ENCODE measurements at regions not wholly inside any gene's neighbourhood (a gene's known extent, or its start where the extent isn't known, plus 50 kb on each side); places are given as distances from the start of the nearest gene placed in this dataset.

GRCh38 chr5:144979516-144980264, 809.0 kb downstream of the KCTD16 start:
- Histone ChIP-seq H3K9me3 (ENCODE audit: control insufficient read depth, low read depth, low read length) (no peaks in the 10 kb centered on the region), H3K4me1 (ENCODE audit: control insufficient read depth, extremely low read depth, insufficient read depth, low read length) (no peaks in the 10 kb centered on the region), H3K27me3 (ENCODE audit: control insufficient read depth, extremely low read depth, insufficient read depth, low read length) (no peaks in the 10 kb centered on the region), H3K36me3 (ENCODE audit: control insufficient read depth in 2 of 2, extremely low read depth in 1 of 2, insufficient read depth in 2 of 2, low read length in 2 of 2) (no peaks in the 10 kb centered on the region), H3K79me2 (ENCODE audit: control insufficient read depth, insufficient read depth, low read length) (no peaks in the 10 kb centered on the region), H3K9ac (ENCODE audit: control insufficient read depth, extremely low read depth, insufficient read depth, low read length) (no peak overlapping the region), H3K27ac (ENCODE audit: control insufficient read depth, insufficient read depth, low read length) (no peak overlapping the region), H3K4me3 (ENCODE audit: control insufficient read depth in 2 of 3, extremely low read depth in 1 of 3, insufficient read depth in 2 of 3, low read depth in 1 of 3, low read length in 3 of 3) (no peak overlapping the region), H4K20me1 (ENCODE audit: control insufficient read depth, extremely low read depth, insufficient read depth, low read length) (no peaks in the 10 kb centered on the region), H3K9me1 (ENCODE audit: control insufficient read depth, extremely low read depth, insufficient read depth, low read length) (no peaks in the 10 kb centered on the region), H2AFZ (ENCODE audit: control insufficient read depth, low read length) (no peak overlapping the region), H3K4me2 (ENCODE audit: control insufficient read depth, extremely low read depth, insufficient read depth, low read depth, low read length) (no peak overlapping the region)
- TF ChIP-seq CTCF (optimal IDR thresholded peaks at IDR 0.05 in 1 of 3, IDR thresholded peaks at IDR 0.05 in 1 of 3, conservative IDR thresholded peaks at IDR 0.05 in 1 of 3; ENCODE audit: extremely low read depth in 1 of 3, insufficient read depth in 2 of 3, low read length in 3 of 3) (no peak), EZH2 (IDR thresholded peaks at IDR 0.05; ENCODE audit: low read length) (no peak)
- DNase-seq (ENCODE audit: low read depth, low spot score): no peak
- dilution Hi-C loops (cut with MboI; ENCODE audit: extremely low pct_ligation_motif_present, low sequenced_read_pairs): no loop called here
- no peak for FAIRE-seq

- no peaks in the 10 kb centered on the region for H3K9me1 ChIP-seq (ENCODE audit: control insufficient read depth, extremely low read depth, insufficient read depth, low read length)
- TF ChIP-seq EZH2 (IDR thresholded peaks at IDR 0.05; ENCODE audit: low read length): no peak
- no peak for TF ChIP-seq CTCF (optimal IDR thresholded peaks at IDR 0.05 in 1 of 3, IDR thresholded peaks at IDR 0.05 in 1 of 3, conservative IDR thresholded peaks at IDR 0.05 in 1 of 3; ENCODE audit: extremely low read depth in 1 of 3, insufficient read depth in 2 of 3, low read length in 3 of 3)
- no peak overlapping the region for H3K27ac ChIP-seq (ENCODE audit: control insufficient read depth, insufficient read depth, low read length)
- no peak overlapping the region for H3K4me3 ChIP-seq (ENCODE audit: control insufficient read depth in 2 of 3, extremely low read depth in 1 of 3, insufficient read depth in 2 of 3, low read depth in 1 of 3, low read length in 3 of 3)
- H2AFZ ChIP-seq (ENCODE audit: control insufficient read depth, low read length): no peak overlapping the region
- dilution Hi-C loops (cut with MboI; ENCODE audit: extremely low pct_ligation_motif_present, low sequenced_read_pairs): no loop called here
- FAIRE-seq (no peak), DNase-seq (ENCODE audit: low read depth, low spot score) (no peak)
- H3K9ac ChIP-seq (ENCODE audit: control insufficient read depth, extremely low read depth, insufficient read depth, low read length): no peak overlapping the region
- no peaks in the 10 kb centered on the region for H3K4me1 ChIP-seq (ENCODE audit: control insufficient read depth, extremely low read depth, insufficient read depth, low read length)
- H3K9me3 ChIP-seq (ENCODE audit: control insufficient read depth, low read depth, low read length): no peaks in the 10 kb centered on the region
- no peak overlapping the region for H3K4me2 ChIP-seq (ENCODE audit: control insufficient read depth, extremely low read depth, insufficient read depth, low read depth, low read length)
- no peaks in the 10 kb centered on the region for H3K79me2 ChIP-seq (ENCODE audit: control insufficient read depth, insufficient read depth, low read length)
- no peaks in the 10 kb centered on the region for H4K20me1 ChIP-seq (ENCODE audit: control insufficient read depth, extremely low read depth, insufficient read depth, low read length)
- no peaks in the 10 kb centered on the region for H3K27me3 ChIP-seq (ENCODE audit: control insufficient read depth, extremely low read depth, insufficient read depth, low read length)
- no peaks in the 10 kb centered on the region for H3K36me3 ChIP-seq (ENCODE audit: control insufficient read depth in 2 of 2, extremely low read depth in 1 of 2, insufficient read depth in 2 of 2, low read length in 2 of 2)
These were observed 801.6 kb downstream of the KCTD16 start for GRCh38 chr5:144972317-144972716.

All from keratinocyte (primary cell).